GM12872 (cell line): ENCODE measurements at regions not wholly inside any gene's neighbourhood (a gene's known extent, or its start where the extent isn't known, plus 50 kb on each side); places are given as distances from the start of the nearest gene placed in this dataset.

Experiments
- CTCF ChIP-seq: IDR thresholded peaks from 3 replicates; pipeline ENCODE4 v1.5.1; 2011; ENCODE audit warnings: low read depth, mild to moderate bottlenecking, low read length, moderate library complexity; ENCODE audit not compliant: insufficient read depth

- TF ChIP-seq CTCF, result no peak
These were observed 275.7 kb downstream of the C1orf94 start for GRCh38 chr1:34452451-34452850.

- no peak for TF ChIP-seq CTCF
These were observed 278.4 kb downstream of the C1orf94 start for GRCh38 chr1:34455121-34455520.

GRCh38 chr1:34460193-34460592 is 283.5 kb downstream of the C1orf94 start:
- TF ChIP-seq CTCF, result peak; percentile 92

DNA sequence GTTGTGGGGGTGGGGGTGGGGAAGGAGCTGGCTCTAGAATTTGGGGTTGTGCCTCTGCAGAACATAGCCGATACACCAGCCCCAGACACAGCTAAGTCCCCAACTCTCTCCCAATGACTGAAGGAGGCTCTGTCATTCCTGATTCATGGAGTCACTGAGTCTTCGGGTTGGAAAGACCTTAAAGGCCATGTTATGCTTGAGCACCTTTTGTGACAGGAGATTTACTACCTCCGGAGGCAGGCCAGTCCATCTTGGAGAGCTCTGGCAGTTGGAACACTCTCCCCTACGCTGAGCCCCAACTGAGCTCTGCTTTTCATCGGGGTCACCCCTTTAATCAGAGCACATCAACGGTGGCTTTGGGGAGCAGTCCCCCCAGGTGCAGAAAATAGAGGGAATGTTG is 284.4 kb upstream of the GJB5 start:
- TF ChIP-seq CTCF, result no peak

GRCh38 chr1:34474566-34474965 is 280.3 kb upstream of the GJB5 start:
- TF ChIP-seq CTCF, result no peak

GRCh38 chr1:34476371-34476770 is 278.5 kb upstream of the GJB5 start:
- no peak for TF ChIP-seq CTCF

DNA sequence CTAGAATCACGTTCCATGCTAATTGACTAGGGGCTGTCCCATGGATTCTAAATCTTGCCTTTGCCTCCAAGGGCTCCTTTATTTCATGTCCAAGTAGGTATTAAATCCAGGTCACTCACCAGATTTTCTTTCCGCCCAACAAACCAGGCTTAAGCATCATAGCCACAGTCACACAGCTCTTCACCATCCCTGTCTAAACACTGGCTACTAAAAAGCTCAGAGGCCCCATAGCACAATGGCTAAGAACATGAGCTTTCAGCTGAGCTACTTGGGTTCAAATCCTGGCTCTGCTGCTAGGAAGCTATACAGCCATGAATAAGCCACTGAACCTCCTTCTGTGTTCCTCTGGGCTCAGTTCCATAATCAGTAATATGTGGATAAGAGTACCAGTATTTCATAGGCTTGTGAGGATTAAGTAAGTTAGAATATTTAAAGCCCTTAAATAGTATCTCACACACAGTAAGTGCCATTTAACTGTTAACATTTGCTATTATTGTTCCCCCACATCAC is 277.2 kb upstream of the GJB5 start:
- no peak for TF ChIP-seq CTCF

GRCh38 chr1:34478515-34479076 is 276.3 kb upstream of the GJB5 start:
- no peak for TF ChIP-seq CTCF
